Panc1 (cell line): ENCODE measurements at regions not wholly inside any gene's neighbourhood (a gene's known extent, or its start where the extent isn't known, plus 50 kb on each side); places are given as distances from the start of the nearest gene placed in this dataset.
"Not testable (repeated sequence)": the region's sequence is repeated elsewhere in the genome, so short reads cannot be mapped to it uniquely, and the experiment has no call there.

ENCODE experiments used
- ATAC-seq: fragments of 200-7000 bp; cut with Tn5 transposase; 2 replicates; pipeline ENCODE4 v1.9.1; 2020; ENCODE audit warnings: mild to moderate bottlenecking, moderate library complexity
- BruUV-seq: library from RNA; stranded (reverse); fragments of 400-500 nt; replicated peaks from 2 replicates; lab custom pipeline; 2021; lab: Mats Ljungman, UMichigan
- CTCF ChIA-PET: fragments of 300-600 bp; sonication (Branson Sonifier 250); formaldehyde crosslinking; loops from one replicate; lab custom pipeline; 2022; ENCODE audit warnings: antibody characterized with exemption; lab: Charles Lee
- POLR2A ChIA-PET: fragments of 300-600 bp; sonication (Branson Sonifier 250); formaldehyde crosslinking; loops from one replicate; lab custom pipeline; 2022; ENCODE audit warnings: antibody characterized with exemption; lab: Charles Lee
- DNase-seq: peaks from one replicate; pipeline ENCODE4 v3.0.0-alpha.2; 2010; ENCODE audit warnings: low read depth, low spot score
- H3K27ac ChIP-seq: 2 replicates; pipeline ENCODE4 v1.5.1; 2011; ENCODE audit warnings: mild to moderate bottlenecking, low read length, inconsistent platforms
- H3K27me3 ChIP-seq: fragments of 200-500 bp; sonication (Bioruptor generic); 2 replicates; pipeline ENCODE4 v1.6.0; 2014; ENCODE audit warnings: low read length, inconsistent platforms; ENCODE audit not compliant: control insufficient read depth, insufficient read depth
- H3K36me3 ChIP-seq: fragments of 200-500 bp; sonication (Bioruptor generic); 2 replicates; pipeline ENCODE4 v1.5.1; 2014; ENCODE audit warnings: inconsistent platforms, mild to moderate bottlenecking, low read length, moderate library complexity; ENCODE audit not compliant: control insufficient read depth, insufficient read depth
- H3K4me1 ChIP-seq: 2 replicates; pipeline ENCODE4 v1.5.1; 2011; ENCODE audit warnings: inconsistent platforms, mild to moderate bottlenecking, low read length, moderate library complexity; ENCODE audit not compliant: control insufficient read depth, insufficient read depth
- H3K4me3 ChIP-seq, 2 experiments: 2 replicates each; pipeline ENCODE4 v1.5.1; 2011 to 2012; ENCODE audit warnings: low read depth in 2 of 2, low read length in 2 of 2, mild to moderate bottlenecking in 2 of 2, inconsistent platforms in 1 of 2, moderate library complexity in 1 of 2
- H3K9me3 ChIP-seq: fragments of 200-500 bp; sonication (Bioruptor generic); 2 replicates; pipeline ENCODE4 v1.5.1; 2014; ENCODE audit warnings: low read depth, mild to moderate bottlenecking, inconsistent platforms, low read length, moderate library complexity; ENCODE audit not compliant: control insufficient read depth, insufficient read depth
- POLR2AphosphoS5 ChIP-seq: IDR thresholded peaks from 2 replicates; pipeline ENCODE4 v1.6.1; 2012; ENCODE audit warnings: mild to moderate bottlenecking, low read depth, low read length, moderate library complexity
- SIN3A ChIP-seq: IDR thresholded peaks from 2 replicates; pipeline ENCODE4 v1.6.1; 2012; ENCODE audit warnings: low read depth, mild to moderate bottlenecking, low read length, moderate library complexity, borderline replicate concordance; ENCODE audit not compliant: insufficient read depth
- TCF7L2 ChIP-seq: IDR thresholded peaks from 2 replicates; pipeline ENCODE4 v1.6.1; 2011; ENCODE audit warnings: mild to moderate bottlenecking, low read depth, low read length, inconsistent platforms
- in situ Hi-C: cut with HindIII; loops from 2 replicates; pipeline ENCODE4 v1.10.0; 2016; ENCODE audit warnings: low sequenced_read_pairs, low pct_unique_long_range_greater_than_20kb
- intact Hi-C: fragments of 100-400 bp; cut with micrococcal nuclease; formaldehyde crosslinking; loops from one replicate; pipeline ENCODE4 v1.10.0; 2022; ENCODE audit not compliant: unreplicated experiment
- TF ChIP-seq, protein P1 (sequence below): fragments of 450-650 bp; IDR thresholded peaks from 2 replicates; pipeline ENCODE4 v1.5.1; 2017; ENCODE audit warnings: mild to moderate bottlenecking
- TF ChIP-seq, protein P2 (sequence below), 2 experiments: IDR thresholded peaks; 2 replicates each; pipeline ENCODE4 v1.6.1; 2011 to 2012; ENCODE audit warnings: low read depth in 2 of 2, control low read depth in 1 of 2, low read length in 1 of 2, mild to moderate bottlenecking in 1 of 2, moderate library complexity in 1 of 2; ENCODE audit not compliant: insufficient read depth in 1 of 2

DNA sequence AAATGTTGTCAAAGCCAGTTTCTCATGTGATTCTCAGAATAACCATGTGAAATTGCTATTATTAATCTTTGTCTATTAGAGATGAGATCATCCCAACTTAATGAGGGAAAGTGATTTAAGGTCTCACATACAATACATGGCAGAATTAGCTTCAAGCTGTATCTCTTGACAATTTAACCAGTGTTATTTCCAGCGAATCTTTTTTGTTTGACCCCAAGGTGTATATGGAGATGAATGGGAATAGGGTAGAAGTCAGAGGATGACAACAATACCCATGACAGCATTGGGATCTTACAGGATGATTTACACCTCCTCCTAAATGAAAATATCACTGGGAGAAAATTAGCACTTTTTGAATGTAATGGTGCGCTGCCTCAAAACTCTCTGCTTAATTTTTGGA is 290.8 kb upstream of the LUZP2 start:
- in situ Hi-C loops: no loop called here
- TF ChIP-seq, protein P1, sequence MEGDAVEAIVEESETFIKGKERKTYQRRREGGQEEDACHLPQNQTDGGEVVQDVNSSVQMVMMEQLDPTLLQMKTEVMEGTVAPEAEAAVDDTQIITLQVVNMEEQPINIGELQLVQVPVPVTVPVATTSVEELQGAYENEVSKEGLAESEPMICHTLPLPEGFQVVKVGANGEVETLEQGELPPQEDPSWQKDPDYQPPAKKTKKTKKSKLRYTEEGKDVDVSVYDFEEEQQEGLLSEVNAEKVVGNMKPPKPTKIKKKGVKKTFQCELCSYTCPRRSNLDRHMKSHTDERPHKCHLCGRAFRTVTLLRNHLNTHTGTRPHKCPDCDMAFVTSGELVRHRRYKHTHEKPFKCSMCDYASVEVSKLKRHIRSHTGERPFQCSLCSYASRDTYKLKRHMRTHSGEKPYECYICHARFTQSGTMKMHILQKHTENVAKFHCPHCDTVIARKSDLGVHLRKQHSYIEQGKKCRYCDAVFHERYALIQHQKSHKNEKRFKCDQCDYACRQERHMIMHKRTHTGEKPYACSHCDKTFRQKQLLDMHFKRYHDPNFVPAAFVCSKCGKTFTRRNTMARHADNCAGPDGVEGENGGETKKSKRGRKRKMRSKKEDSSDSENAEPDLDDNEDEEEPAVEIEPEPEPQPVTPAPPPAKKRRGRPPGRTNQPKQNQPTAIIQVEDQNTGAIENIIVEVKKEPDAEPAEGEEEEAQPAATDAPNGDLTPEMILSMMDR: no peak
- no peak for TF ChIP-seq POLR2AphosphoS5
- CTCF ChIA-PET: no interaction called here
- DNase-seq (no peak), ATAC-seq (no peak)
- Histone ChIP-seq H3K36me3 (no peaks in the 10 kb centered on the region), H3K27ac (no peak overlapping the region), H3K27me3 (no peaks in the 10 kb centered on the region), H3K4me1 (no peaks in the 10 kb centered on the region), H3K9me3 (no peaks in the 10 kb centered on the region), H3K4me3 (no peak overlapping the region)
- POLR2A ChIA-PET: no interaction called here
- intact Hi-C loops: no loop called here
- no TSS peak for BruUV-seq

DNA sequence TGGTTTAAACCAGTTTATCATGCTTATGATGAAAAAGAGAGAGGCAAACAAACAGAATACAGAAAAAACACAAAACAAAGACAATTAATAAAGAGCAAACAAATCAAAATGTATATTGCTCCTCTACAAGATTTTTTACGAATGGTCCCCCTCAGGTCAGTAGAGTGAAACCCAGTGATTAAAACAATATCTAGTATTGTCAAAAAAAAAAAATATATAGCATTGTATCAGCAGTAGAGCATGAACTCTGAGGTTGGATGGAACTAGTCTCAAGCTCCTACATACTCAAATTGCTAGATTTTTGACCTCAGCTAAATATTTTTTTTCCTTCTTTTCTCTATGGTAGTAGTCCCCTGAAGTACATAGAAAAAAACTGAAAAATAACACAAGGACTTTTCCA is 290.3 kb upstream of the LUZP2 start:
- Histone ChIP-seq H3K4me1 (no peaks in the 10 kb centered on the region), H3K9me3 (no peaks in the 10 kb centered on the region), H3K27me3 (no peaks in the 10 kb centered on the region), H3K4me3 (no peak overlapping the region), H3K27ac (no peak overlapping the region), H3K36me3 (no peaks in the 10 kb centered on the region)
- intact Hi-C loops (no loop called here), in situ Hi-C loops (no loop called here)
- CTCF ChIA-PET: no interaction called here
- no TSS peak for BruUV-seq
- POLR2A ChIA-PET: no interaction called here
- DNase-seq (no peak), ATAC-seq (no peak)
- TF ChIP-seq, protein P2, sequence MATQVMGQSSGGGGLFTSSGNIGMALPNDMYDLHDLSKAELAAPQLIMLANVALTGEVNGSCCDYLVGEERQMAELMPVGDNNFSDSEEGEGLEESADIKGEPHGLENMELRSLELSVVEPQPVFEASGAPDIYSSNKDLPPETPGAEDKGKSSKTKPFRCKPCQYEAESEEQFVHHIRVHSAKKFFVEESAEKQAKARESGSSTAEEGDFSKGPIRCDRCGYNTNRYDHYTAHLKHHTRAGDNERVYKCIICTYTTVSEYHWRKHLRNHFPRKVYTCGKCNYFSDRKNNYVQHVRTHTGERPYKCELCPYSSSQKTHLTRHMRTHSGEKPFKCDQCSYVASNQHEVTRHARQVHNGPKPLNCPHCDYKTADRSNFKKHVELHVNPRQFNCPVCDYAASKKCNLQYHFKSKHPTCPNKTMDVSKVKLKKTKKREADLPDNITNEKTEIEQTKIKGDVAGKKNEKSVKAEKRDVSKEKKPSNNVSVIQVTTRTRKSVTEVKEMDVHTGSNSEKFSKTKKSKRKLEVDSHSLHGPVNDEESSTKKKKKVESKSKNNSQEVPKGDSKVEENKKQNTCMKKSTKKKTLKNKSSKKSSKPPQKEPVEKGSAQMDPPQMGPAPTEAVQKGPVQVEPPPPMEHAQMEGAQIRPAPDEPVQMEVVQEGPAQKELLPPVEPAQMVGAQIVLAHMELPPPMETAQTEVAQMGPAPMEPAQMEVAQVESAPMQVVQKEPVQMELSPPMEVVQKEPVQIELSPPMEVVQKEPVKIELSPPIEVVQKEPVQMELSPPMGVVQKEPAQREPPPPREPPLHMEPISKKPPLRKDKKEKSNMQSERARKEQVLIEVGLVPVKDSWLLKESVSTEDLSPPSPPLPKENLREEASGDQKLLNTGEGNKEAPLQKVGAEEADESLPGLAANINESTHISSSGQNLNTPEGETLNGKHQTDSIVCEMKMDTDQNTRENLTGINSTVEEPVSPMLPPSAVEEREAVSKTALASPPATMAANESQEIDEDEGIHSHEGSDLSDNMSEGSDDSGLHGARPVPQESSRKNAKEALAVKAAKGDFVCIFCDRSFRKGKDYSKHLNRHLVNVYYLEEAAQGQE (IDR thresholded peaks at IDR 0.05; ENCODE audit: insufficient read depth in 1 of 2, low read depth in 2 of 2, low read length in 1 of 2): no peak
- no peak for TF ChIP-seq TCF7L2
- TF ChIP-seq SIN3A: no peak
- no peak for TF ChIP-seq POLR2AphosphoS5
- TF ChIP-seq, protein P1: no peak

DNA sequence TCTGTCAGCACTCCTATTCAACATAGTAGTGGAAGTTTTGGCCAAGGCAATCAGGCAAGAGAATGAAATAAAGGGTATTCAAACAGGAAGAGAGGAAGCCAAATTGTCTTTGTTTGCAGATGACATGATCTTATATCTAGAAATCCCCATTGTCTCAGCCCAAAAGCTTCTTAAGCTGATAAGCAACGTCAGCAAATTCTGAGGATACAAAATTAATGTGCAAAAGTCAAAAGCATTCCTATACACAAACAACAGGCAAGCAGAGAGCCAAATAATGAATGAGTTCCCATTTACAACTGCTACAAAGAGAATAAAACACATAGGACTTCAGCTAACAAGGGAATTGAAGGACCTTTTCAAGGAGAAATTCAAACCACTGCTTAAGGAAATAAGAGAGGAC is 280.4 kb upstream of the LUZP2 start:
- no peaks in the 10 kb centered on the region for H3K9me3 ChIP-seq
- ChIA-PET CTCF (no interaction called here), POLR2A (no interaction called here)
- no TSS peak for BruUV-seq
- H3K4me1 ChIP-seq: no peaks in the 10 kb centered on the region
- H3K36me3 ChIP-seq: no peaks in the 10 kb centered on the region
- in situ Hi-C loops: no loop called here
- intact Hi-C loops: no loop called here
- TF ChIP-seq SIN3A (no peak), TCF7L2 (no peak)
- H3K27me3 ChIP-seq: no peaks in the 10 kb centered on the region
- H3K4me3 ChIP-seq: no peak overlapping the region
- ATAC-seq (no peak), DNase-seq (no peak)
- H3K27ac ChIP-seq: no peak overlapping the region

DNA sequence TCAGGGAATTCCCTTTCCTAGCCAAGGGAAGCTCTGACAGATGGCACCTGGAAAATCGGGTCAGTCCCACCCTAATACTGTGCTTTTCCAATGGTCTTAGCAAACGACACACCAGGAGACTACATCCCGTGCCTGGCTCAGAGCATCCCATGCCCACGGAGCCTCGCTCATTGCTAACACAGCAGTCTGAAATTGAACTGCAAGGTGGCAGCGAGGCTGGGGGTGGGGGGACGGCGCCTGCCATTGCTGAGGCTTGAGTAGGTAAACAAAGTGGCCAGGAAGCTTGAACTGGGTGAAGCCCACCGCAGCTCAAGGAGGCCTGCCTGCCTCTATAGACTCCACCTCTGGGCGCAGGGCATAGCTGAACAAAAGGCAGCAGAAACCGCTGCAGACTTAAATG is 279.5 kb upstream of the LUZP2 start:
- BruUV-seq, ATAC-seq, in situ Hi-C loops, POLR2A ChIA-PET, H3K9me3 ChIP-seq, CTCF ChIA-PET, intact Hi-C loops, H3K4me3 ChIP-seq, H3K27ac ChIP-seq, H3K27me3 ChIP-seq, DNase-seq, H3K36me3 ChIP-seq, H3K4me1 ChIP-seq: not testable (repeated sequence)
